Mammary epithelial cell (primary cell): ENCODE measurements at regions not wholly inside any gene's neighbourhood (a gene's known extent, or its start where the extent isn't known, plus 50 kb on each side); places are given as distances from the start of the nearest gene placed in this dataset.

Experiments used
- EZH2 ChIP-seq: IDR thresholded peaks from 2 replicates; pipeline ENCODE4 v1.6.1; 2012; ENCODE audit warnings: low read length, inconsistent platforms, borderline replicate concordance
- TF ChIP-seq, protein P1 (sequence below), 2 donors: IDR thresholded peaks in 1 of 2; conservative IDR thresholded peaks in 1 of 2; 2 replicates each; pipeline ENCODE4 v1.5.1; 2011 to 2012; ENCODE audit warnings: inconsistent platforms in 2 of 2, low read length in 2 of 2, mild to moderate bottlenecking in 2 of 2, control low read depth in 1 of 2, low read depth in 1 of 2; ENCODE audit not compliant: insufficient read depth in 1 of 2; ENCODE audit errors: extremely low read depth in 1 of 2

DNA sequence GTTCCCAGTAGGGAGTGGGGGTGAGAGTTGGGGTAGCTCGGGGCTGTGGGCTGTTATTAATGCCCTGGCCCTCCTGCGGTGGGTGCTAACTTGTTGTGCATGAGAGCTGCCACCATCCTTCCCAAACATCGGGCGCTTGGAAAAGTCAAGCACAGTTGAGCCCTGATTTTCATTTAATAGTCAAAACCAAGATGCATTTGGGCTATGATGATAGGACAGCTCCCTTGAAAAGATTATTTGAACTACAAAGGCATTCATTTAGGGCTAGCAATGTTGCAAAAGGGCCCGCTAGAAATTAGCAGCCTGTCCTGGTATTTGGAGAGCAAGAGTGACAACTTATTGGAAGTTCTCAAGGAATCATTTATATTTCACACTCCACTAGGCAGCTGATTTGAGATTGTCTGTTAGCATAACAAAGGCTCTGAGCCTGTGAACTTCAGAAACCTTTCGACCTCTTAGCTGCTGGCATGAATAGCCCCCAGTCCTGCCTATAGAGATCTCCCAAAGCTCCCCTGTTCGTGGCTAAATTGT lies 128.2 kb upstream of the TMEM161B start:
- TF ChIP-seq, protein P1, sequence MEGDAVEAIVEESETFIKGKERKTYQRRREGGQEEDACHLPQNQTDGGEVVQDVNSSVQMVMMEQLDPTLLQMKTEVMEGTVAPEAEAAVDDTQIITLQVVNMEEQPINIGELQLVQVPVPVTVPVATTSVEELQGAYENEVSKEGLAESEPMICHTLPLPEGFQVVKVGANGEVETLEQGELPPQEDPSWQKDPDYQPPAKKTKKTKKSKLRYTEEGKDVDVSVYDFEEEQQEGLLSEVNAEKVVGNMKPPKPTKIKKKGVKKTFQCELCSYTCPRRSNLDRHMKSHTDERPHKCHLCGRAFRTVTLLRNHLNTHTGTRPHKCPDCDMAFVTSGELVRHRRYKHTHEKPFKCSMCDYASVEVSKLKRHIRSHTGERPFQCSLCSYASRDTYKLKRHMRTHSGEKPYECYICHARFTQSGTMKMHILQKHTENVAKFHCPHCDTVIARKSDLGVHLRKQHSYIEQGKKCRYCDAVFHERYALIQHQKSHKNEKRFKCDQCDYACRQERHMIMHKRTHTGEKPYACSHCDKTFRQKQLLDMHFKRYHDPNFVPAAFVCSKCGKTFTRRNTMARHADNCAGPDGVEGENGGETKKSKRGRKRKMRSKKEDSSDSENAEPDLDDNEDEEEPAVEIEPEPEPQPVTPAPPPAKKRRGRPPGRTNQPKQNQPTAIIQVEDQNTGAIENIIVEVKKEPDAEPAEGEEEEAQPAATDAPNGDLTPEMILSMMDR (conservative IDR thresholded peaks at IDR 0.05 in 1 of 2, IDR thresholded peaks at IDR 0.05 in 1 of 2; ENCODE audit: extremely low read depth in 1 of 2, insufficient read depth in 1 of 2, low read depth in 1 of 2, low read length in 2 of 2), result no peak
- TF ChIP-seq EZH2, result no peak
